ENCODE measurements at regions not wholly inside any gene's neighbourhood (a gene's known extent, or its start where the extent isn't known, plus 50 kb on each side); places are given as distances from the start of the nearest gene placed in this dataset.

- TF ChIP-seq POLR2A (IDR thresholded peaks at IDR 0.05; ENCODE audit: low read depth, low read length) (no peak), FOS (IDR thresholded peaks at IDR 0.05; ENCODE audit: borderline replicate concordance, extremely low read depth, insufficient read length) (no peak), BCL11A (IDR thresholded peaks at IDR 0.05; ENCODE audit: low read depth, low read length) (no peak), CBFB (IDR thresholded peaks at IDR 0.05; ENCODE audit: low read depth) (no peak), EZH2 (IDR thresholded peaks at IDR 0.05; ENCODE audit: borderline replicate concordance, control insufficient read depth, low read depth, low read length) (no peak)
- TF ChIP-seq, protein P1, sequence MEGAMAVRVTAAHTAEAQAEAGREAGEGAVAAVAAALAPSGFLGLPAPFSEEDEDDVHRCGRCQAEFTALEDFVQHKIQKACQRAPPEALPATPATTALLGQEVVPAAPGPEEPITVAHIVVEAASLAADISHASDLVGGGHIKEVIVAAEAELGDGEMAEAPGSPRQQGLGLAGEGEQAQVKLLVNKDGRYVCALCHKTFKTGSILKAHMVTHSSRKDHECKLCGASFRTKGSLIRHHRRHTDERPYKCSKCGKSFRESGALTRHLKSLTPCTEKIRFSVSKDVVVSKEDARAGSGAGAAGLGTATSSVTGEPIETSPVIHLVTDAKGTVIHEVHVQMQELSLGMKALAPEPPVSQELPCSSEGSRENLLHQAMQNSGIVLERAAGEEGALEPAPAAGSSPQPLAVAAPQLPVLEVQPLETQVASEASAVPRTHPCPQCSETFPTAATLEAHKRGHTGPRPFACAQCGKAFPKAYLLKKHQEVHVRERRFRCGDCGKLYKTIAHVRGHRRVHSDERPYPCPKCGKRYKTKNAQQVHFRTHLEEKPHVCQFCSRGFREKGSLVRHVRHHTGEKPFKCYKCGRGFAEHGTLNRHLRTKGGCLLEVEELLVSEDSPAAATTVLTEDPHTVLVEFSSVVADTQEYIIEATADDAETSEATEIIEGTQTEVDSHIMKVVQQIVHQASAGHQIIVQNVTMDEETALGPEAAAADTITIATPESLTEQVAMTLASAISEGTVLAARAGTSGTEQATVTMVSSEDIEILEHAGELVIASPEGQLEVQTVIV (IDR thresholded peaks at IDR 0.05; ENCODE audit: borderline replicate concordance, partially characterized antibody) = no peak
- TF ChIP-seq, protein P2, sequence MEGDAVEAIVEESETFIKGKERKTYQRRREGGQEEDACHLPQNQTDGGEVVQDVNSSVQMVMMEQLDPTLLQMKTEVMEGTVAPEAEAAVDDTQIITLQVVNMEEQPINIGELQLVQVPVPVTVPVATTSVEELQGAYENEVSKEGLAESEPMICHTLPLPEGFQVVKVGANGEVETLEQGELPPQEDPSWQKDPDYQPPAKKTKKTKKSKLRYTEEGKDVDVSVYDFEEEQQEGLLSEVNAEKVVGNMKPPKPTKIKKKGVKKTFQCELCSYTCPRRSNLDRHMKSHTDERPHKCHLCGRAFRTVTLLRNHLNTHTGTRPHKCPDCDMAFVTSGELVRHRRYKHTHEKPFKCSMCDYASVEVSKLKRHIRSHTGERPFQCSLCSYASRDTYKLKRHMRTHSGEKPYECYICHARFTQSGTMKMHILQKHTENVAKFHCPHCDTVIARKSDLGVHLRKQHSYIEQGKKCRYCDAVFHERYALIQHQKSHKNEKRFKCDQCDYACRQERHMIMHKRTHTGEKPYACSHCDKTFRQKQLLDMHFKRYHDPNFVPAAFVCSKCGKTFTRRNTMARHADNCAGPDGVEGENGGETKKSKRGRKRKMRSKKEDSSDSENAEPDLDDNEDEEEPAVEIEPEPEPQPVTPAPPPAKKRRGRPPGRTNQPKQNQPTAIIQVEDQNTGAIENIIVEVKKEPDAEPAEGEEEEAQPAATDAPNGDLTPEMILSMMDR (IDR thresholded peaks at IDR 0.05 in 2 of 3, conservative IDR thresholded peaks at IDR 0.05 in 1 of 3; ENCODE audit: control insufficient read depth in 2 of 3, extremely low read depth in 1 of 3, insufficient read depth in 1 of 3, low read depth in 3 of 3, low read length in 3 of 3) = no peak
These were observed 199.2 kb upstream of the ESRRG start for GRCh38 chr1:216922406-216922805.

All from GM12878 (cell line).